Lower leg skin (tissue), 3 donors: ENCODE measurements at regions not wholly inside any gene's neighbourhood (a gene's known extent, or its start where the extent isn't known, plus 50 kb on each side); places are given as distances from the start of the nearest gene placed in this dataset.

Source experiments
- CTCF ChIP-seq, 3 donors: fragments of 450-650 bp; IDR thresholded peaks; one replicate each; pipeline ENCODE4 v1.5.1; 2016; ENCODE audit warnings: antibody characterized with exemption in 3 of 3, mild to moderate bottlenecking in 3 of 3, moderate library complexity in 2 of 3
- POLR2A ChIP-seq, 2 donors: fragments of 450-650 bp; IDR thresholded peaks; one replicate each; pipeline ENCODE4 v1.6.1; 2016 to 2017; ENCODE audit warnings: antibody characterized with exemption in 2 of 2, mild to moderate bottlenecking in 1 of 2, moderate library complexity in 1 of 2

- TF ChIP-seq CTCF (IDR thresholded peaks at IDR 0.05) = no peak
- TF ChIP-seq POLR2A (IDR thresholded peaks at IDR 0.05) = no peak
These were observed 205.6 kb downstream of the KIF26A start for GRCh38 chr14:104343690-104344640.
